ENCODE measurements at regions not wholly inside any gene's neighbourhood (a gene's known extent, or its start where the extent isn't known, plus 50 kb on each side); places are given as distances from the start of the nearest gene placed in this dataset.

GRCh38 chr3:182233405-182233804 is 521.7 kb downstream of the SOX2 start:
- TF ChIP-seq CTCF (conservative IDR thresholded peaks at IDR 0.05; ENCODE audit: low read length) (no peak), EZH2phosphoT487 (IDR thresholded peaks at IDR 0.05; ENCODE audit: borderline replicate concordance, low read depth, low read length) (no peak)
